Activated CD8-positive, alpha-beta memory T cell treated with anti-CD3 and anti-CD28 coated beads, Interleukin-2, amount 50 U/mL, for 4 hours (primary cell): ENCODE measurements at regions not wholly inside any gene's neighbourhood (a gene's known extent, or its start where the extent isn't known, plus 50 kb on each side); places are given as distances from the start of the nearest gene placed in this dataset.
"Not testable (repeated sequence)": the region's sequence is repeated elsewhere in the genome, so short reads cannot be mapped to it uniquely, and the experiment has no call there.

ENCODE experiments used
- DNase-seq: peaks from one replicate; pipeline ENCODE4 v3.0.0-alpha.2; 2020

- DNase-seq, result not testable (repeated sequence)
Observed at GRCh38 chr4:147259271-147259670, 221.6 kb upstream of the EDNRA start.

GRCh38 chr4:147284256-147284835 lies 196.6 kb upstream of the EDNRA start:
- DNase-seq, result no peak

- DNase-seq, result no peak
Observed at GRCh38 chr4:147284935-147285334, 196.0 kb upstream of the EDNRA start.

GRCh38 chr4:147285751-147286150 lies 195.1 kb upstream of the EDNRA start:
- no peak for DNase-seq

- no peak for DNase-seq
Observed at GRCh38 chr4:147286846-147287587, 193.9 kb upstream of the EDNRA start.

GRCh38 chr4:147287588-147287890 lies 193.4 kb upstream of the EDNRA start:
- DNase-seq, result no peak

- DNase-seq, result no peak
Observed at GRCh38 chr4:147288512-147288911, 192.4 kb upstream of the EDNRA start.

GRCh38 chr4:147289181-147289580 lies 191.7 kb upstream of the EDNRA start:
- DNase-seq, result no peak

GRCh38 chr4:147292604-147293313 lies 188.1 kb upstream of the EDNRA start:
- DNase-seq, result not testable (repeated sequence)

GRCh38 chr4:147293314-147293677 lies 187.6 kb upstream of the EDNRA start:
- not testable (repeated sequence) for DNase-seq

- no peak for DNase-seq
Observed at GRCh38 chr4:147299205-147299604, 181.7 kb upstream of the EDNRA start.

GRCh38 chr4:147303174-147303872 lies 177.6 kb upstream of the EDNRA start:
- no peak for DNase-seq

- DNase-seq, result no peak
Observed at GRCh38 chr4:147303873-147304229, 177.0 kb upstream of the EDNRA start.

GRCh38 chr4:147307896-147308674 lies 172.8 kb upstream of the EDNRA start:
- DNase-seq, result no peak

GRCh38 chr4:147309434-147309833 lies 171.5 kb upstream of the EDNRA start:
- no peak for DNase-seq

- DNase-seq, result no peak
Observed at GRCh38 chr4:147310312-147310711, 170.6 kb upstream of the EDNRA start.

GRCh38 chr4:147311956-147312355 lies 168.9 kb upstream of the EDNRA start:
- DNase-seq, result no peak

- no peak for DNase-seq
Observed at GRCh38 chr4:147312376-147313046, 168.4 kb upstream of the EDNRA start.

GRCh38 chr4:147313108-147313507 lies 167.8 kb upstream of the EDNRA start:
- DNase-seq, result no peak

GRCh38 chr4:147318586-147318985 lies 162.3 kb upstream of the EDNRA start:
- no peak for DNase-seq

- DNase-seq, result no peak
Observed at GRCh38 chr4:147325571-147325981, 155.3 kb upstream of the EDNRA start.

GRCh38 chr4:147326591-147326990 lies 154.3 kb upstream of the EDNRA start:
- no peak for DNase-seq
